ENCODE measurements at regions not wholly inside any gene's neighbourhood (a gene's known extent, or its start where the extent isn't known, plus 50 kb on each side); places are given as distances from the start of the nearest gene placed in this dataset.

GRCh38 chr19:30254789-30255188 lies 117.4 kb upstream of the ZNF536 start:
- Histone ChIP-seq H3K9ac (no peak overlapping the region), H3K4me1 (ENCODE audit: control insufficient read depth in 1 of 2, insufficient read depth in 2 of 2, low read depth in 1 of 2, low read length in 1 of 2) (peaks cover 0 to 31% of the 10 kb centered on the region in 2 experiments; a peak in 2 of 4 replicates), H3K9me2 (no peaks in the 10 kb centered on the region), H3K79me2 (ENCODE audit: insufficient read depth) (no peaks in the 10 kb centered on the region), H3K27ac (ENCODE audit: low read depth in 2 of 2, low read length in 1 of 2) (no peak overlapping the region), H2AFZ (ENCODE audit: low read depth) (no peak overlapping the region), H3K36me3 (replicated peaks in 1 of 2; ENCODE audit: control insufficient read depth in 1 of 2, insufficient read depth in 2 of 2, low read length in 1 of 2) (no peaks in the 10 kb centered on the region), H3K9me3 (no peaks in the 10 kb centered on the region), H3K27me3 (ENCODE audit: insufficient read depth) (no peaks in the 10 kb centered on the region), H3K4me3 (ENCODE audit: low read depth in 2 of 2, low read length in 1 of 2) (no peak overlapping the region), H4K20me1 (ENCODE audit: insufficient read depth) (no peaks in the 10 kb centered on the region), H3F3A (replicated peaks; ENCODE audit: insufficient read depth) (no peaks in the 10 kb centered on the region), H3K4me2 (no peak overlapping the region)
- WGBS (ENCODE audit: low lambda C conversion rate) = 49% methylated on average over 5 of the region's 5 CpGs
- ChIA-PET POLR2A (no interaction called here), CTCF (interaction anchor here (1.3 kb wide), 1 partner anchor 9 kb away, joined by 3 read pairs; no protein-coding TSS in a partner anchor)
- TF ChIP-seq IRF3 (IDR thresholded peaks at IDR 0.05; ENCODE audit: low read depth, low read length) (no peak), JUND (IDR thresholded peaks at IDR 0.05) (no peak), NRF1 (IDR thresholded peaks at IDR 0.05; ENCODE audit: low read depth, low read length) (no peak), RFX5 (IDR thresholded peaks at IDR 0.05; ENCODE audit: low read length) (no peak), MEF2A (IDR thresholded peaks at IDR 0.05; ENCODE audit: borderline replicate concordance, low read depth) (no peak), NFIC (IDR thresholded peaks at IDR 0.05; ENCODE audit: borderline replicate concordance) (no peak), USF2 (IDR thresholded peaks at IDR 0.05; ENCODE audit: borderline replicate concordance, low read depth, low read length) (no peak), MAX (IDR thresholded peaks at IDR 0.05; ENCODE audit: low read depth) (no peak), ZBTB33 (IDR thresholded peaks at IDR 0.05; ENCODE audit: borderline replicate concordance, low read depth) (no peak), FOXJ3 (CRISPR knock-in tag; IDR thresholded peaks at IDR 0.05) (no peak), EZH2phosphoT487 (IDR thresholded peaks at IDR 0.05; ENCODE audit: borderline replicate concordance, low read depth) (no peak), CTCF (IDR thresholded peaks at IDR 0.05) (no peak), GABPA (IDR thresholded peaks at IDR 0.05; ENCODE audit: low read depth) (no peak), SMC3 (IDR thresholded peaks at IDR 0.05; ENCODE audit: low read depth, low read length) (no peak), EP300 (IDR thresholded peaks at IDR 0.05; ENCODE audit: borderline replicate concordance in 1 of 2, low read depth in 1 of 2, low read length in 1 of 2) (no peak), RCOR1 (IDR thresholded peaks at IDR 0.05; ENCODE audit: low read length) (no peak), USF1 (IDR thresholded peaks at IDR 0.05; ENCODE audit: borderline replicate concordance, low read depth) (no peak), TEAD4 (IDR thresholded peaks at IDR 0.05; ENCODE audit: borderline replicate concordance, insufficient read depth) (no peak)
- no peak for DNase-seq

All from SK-N-SH (cell line).